Endometrium (tissue), 2 donors: ENCODE measurements at regions not wholly inside any gene's neighbourhood (a gene's known extent, or its start where the extent isn't known, plus 50 kb on each side); places are given as distances from the start of the nearest gene placed in this dataset.

ENCODE experiments used
- FAIRE-seq: peaks from 2 replicates; lab custom pipeline; 2012; peaks lifted over from hg19 to GRCh38; lab: Jason Lieb, UNC
- donor health status: control.
- donor health status: control.

- FAIRE-seq, result no peak
Measured at GRCh38 chr15:31473385-31474058, 146.9 kb downstream of the KLF13 start.

- FAIRE-seq, result no peak
Measured at GRCh38 chr15:31474059-31474868, 147.6 kb downstream of the KLF13 start.

DNA sequence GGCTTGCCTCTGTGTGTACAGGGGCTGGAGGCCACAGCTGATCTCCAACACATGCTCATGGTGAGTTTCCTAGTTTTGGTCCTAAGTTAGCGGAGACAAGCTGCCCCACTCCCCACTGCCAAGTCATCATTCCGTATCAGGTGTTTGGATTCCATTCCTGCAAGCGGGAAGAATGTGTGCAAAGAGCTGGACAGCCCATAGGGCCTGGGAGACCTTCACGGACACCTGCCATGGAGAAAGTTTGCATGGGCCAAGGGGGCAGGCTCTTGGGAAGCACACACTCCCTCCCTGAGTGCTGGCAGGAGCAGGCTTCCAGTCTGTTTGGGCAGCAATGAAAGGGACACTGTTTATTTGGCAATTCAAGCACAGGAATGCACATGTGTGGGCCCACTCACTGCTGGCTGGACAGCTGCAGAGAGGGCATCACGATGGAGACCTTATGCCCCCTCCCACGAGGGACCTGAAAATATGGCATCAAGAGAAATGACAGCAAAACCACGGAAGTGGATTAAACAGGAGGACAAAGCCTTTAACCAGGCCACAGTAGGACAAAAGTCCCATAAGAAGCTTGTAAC is 149.7 kb downstream of the KLF13 start:
- no peak for FAIRE-seq

- FAIRE-seq, result no peak
Measured at GRCh38 chr15:31476866-31477265, 150.2 kb downstream of the KLF13 start.

- FAIRE-seq, result no peak
Measured at GRCh38 chr15:31477301-31477700, 150.7 kb downstream of the KLF13 start.

DNA sequence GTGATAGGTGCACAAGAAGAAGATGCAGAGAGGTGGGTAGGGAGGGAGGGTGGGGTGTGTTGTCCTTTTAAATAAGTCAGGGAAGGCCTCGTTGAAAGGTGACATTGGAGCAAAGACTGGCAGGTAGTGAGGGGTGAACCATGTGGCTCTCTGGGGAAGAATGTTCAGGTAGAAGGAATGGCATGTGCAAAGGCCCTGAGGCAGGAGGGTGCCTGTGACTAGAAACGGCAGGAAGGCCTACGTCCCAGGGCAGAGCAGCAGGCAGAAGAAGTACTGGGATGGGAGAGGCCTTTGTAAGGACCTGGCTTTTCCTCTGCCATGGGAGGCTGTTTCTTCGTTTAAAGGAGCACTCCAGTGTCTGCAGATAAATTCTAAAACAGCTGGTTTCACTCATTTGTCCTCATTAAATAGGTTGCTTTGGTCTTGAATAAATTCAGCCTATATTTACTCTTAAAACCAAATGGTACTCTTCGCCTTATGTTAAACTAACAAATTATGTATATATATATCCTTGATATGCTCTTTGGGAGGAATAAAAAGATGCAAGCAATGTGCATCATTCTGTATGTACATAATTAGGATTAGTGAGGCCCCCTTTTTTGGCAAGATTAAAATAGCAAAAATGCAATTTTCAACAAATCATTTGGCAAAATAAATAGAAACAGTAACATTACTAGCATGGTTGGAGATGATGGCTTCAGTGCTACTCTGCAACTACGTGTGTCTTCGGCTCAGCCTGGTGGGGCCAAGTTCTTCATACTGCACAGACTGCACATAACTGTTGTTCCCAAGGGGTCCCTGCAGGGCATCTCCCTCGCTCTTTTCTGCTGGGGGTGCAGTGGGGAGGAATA is 151.4 kb downstream of the KLF13 start:
- no peak for FAIRE-seq

GRCh38 chr15:31478702-31479221 is 152.1 kb downstream of the KLF13 start:
- no peak for FAIRE-seq

DNA sequence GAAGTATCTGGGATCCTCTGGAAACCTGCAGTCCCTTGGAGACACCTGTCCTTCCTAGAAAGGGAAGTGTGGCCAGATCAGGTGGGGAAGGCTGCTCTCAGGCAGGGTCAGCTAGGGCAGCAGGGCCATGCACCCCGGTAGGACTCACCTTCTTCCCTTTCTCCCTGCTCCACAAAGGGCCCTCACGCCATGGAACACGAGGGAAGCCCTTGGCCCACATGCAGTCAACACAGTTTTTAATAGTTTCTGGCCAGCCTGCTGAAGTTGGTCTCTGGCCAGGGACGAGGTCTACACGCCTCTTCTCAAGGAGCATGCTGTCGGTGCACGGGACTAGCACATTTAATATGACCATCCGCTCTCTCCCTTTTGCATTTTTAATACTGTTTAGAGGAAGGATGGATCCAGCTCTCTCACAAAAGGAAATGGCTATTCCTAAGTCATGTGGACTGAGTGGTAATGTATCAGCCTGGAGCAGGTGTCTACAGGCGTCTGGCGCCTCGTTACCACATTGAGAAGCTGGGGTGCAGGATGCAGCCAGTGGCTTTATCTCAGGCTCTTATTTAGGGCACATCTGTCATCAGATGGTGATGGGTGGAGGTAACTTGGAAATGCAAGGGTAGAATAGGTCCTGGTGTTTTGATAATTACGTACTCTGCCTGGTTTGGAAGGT is 153.9 kb downstream of the KLF13 start:
- no peak for FAIRE-seq

DNA sequence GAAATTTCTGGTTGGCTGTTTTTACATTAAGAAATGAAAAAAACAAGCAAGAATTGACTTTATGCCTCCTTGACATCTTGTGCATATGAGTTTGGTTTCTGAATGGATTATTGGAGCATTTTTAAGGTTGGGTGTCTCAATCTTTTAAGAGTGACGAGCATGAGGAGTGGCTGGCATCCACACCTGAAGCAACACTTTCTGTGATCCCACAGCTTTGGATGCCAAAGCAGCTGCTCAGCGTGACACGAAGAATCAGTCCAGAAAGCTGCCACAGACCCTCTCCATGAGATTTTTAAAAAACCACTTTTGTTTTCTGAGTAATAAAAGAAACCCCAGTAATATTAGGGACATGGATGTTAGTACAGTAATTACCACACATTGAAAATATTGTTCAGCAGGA is 154.5 kb downstream of the KLF13 start:
- no peak for FAIRE-seq

GRCh38 chr15:31482122-31482922 is 155.7 kb downstream of the KLF13 start:
- no peak for FAIRE-seq

GRCh38 chr15:31483053-31483985 is 156.7 kb downstream of the KLF13 start:
- no peak for FAIRE-seq

GRCh38 chr15:31483986-31484951 is 157.6 kb downstream of the KLF13 start:
- no peak for FAIRE-seq

DNA sequence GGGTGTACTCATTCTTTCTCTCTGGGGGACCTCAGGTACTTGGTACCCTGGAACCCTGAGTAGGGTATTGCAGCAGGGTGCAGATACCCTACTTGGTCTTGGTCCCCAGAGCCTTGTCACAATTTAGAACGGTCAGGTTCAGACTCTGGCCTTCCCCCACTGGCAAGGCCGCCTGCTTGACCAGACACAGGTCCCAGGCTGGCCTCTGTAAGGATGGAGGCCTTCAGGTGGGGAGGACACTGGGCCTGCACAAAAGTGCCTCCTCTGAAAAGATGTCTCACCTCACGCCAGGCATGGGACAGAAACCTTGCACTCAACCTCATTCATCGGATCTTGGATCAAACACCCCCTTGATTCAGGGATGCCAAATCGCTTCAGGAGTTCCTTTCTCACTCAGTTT is 158.4 kb downstream of the KLF13 start:
- FAIRE-seq, result no peak

- no peak for FAIRE-seq
Measured at GRCh38 chr15:31485431-31485830, 158.8 kb downstream of the KLF13 start.

DNA sequence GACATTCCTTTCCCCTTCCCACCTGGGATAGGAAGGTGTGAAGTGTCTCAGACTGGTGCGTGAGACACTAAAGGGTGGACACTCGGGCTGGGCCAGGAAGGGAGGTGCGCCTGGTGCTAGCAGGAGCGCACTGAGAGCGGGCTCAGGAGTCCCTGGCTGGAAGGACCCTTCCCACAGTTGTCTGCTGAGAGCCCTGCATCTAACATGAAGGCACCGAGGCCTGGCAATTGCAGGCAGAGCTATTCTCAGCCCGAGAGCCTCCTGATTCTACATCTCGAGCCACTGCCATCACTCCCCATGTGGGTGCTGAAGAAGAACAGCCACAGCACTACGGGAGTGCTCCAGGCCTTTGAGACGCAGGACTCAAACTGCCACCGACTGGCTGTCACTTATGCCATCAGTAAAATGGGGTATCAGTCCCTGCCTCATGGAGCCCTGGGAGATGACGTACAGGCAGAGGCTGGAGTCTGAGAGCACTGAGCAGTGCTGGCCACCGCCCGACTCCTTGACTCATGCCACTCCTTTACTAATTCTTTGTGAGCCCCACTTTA is 159.4 kb downstream of the KLF13 start:
- no peak for FAIRE-seq

GRCh38 chr15:31486506-31486905 is 159.9 kb downstream of the KLF13 start:
- FAIRE-seq, result no peak

- no peak for FAIRE-seq
Measured at GRCh38 chr15:31486906-31487695, 160.5 kb downstream of the KLF13 start.
